Neuronal stem cell (in vitro differentiated cells): ENCODE measurements at regions not wholly inside any gene's neighbourhood (a gene's known extent, or its start where the extent isn't known, plus 50 kb on each side); places are given as distances from the start of the nearest gene placed in this dataset.

Experiments
- DNase-seq: peaks from one replicate; pipeline ENCODE4 v3.0.0-alpha.2; 2013; ENCODE audit warnings: low spot score
- H2AFZ ChIP-seq: one replicate; pipeline ENCODE4 v1.6.1; 2013; ENCODE audit warnings: mild to moderate bottlenecking, low read length, inconsistent platforms
- H2AK5ac ChIP-seq: 2 replicates; pipeline ENCODE4 v1.6.1; 2013; ENCODE audit warnings: low read depth, mild to moderate bottlenecking, inconsistent platforms, low read length, moderate library complexity, mixed read lengths
- H2BK120ac ChIP-seq: 2 replicates; pipeline ENCODE4 v1.6.1; 2013; ENCODE audit warnings: low read depth, mild to moderate bottlenecking, inconsistent platforms, low read length, moderate library complexity, mixed read lengths
- H2BK12ac ChIP-seq: one replicate; pipeline ENCODE4 v1.6.1; 2013; ENCODE audit warnings: low read length, inconsistent platforms
- H2BK15ac ChIP-seq: 2 replicates; pipeline ENCODE4 v1.6.1; 2013; ENCODE audit warnings: mild to moderate bottlenecking, low read length, inconsistent platforms, mixed read lengths
- H2BK5ac ChIP-seq: one replicate; pipeline ENCODE4 v1.6.1; 2013; ENCODE audit warnings: inconsistent platforms, mild to moderate bottlenecking, low read length, moderate library complexity
- H3K14ac ChIP-seq: one replicate; pipeline ENCODE4 v1.6.1; 2013; ENCODE audit warnings: low read length, inconsistent platforms
- H3K18ac ChIP-seq: 2 replicates; pipeline ENCODE4 v1.6.1; 2013; ENCODE audit warnings: low read length, inconsistent platforms
- H3K23ac ChIP-seq: 2 replicates; pipeline ENCODE4 v1.6.1; 2013; ENCODE audit warnings: low read depth, mild to moderate bottlenecking, mixed read lengths, low read length, inconsistent platforms; ENCODE audit not compliant: poor library complexity
- H3K27ac ChIP-seq: replicated peaks from 3 replicates; pipeline ENCODE4 v1.5.1; 2013; ENCODE audit warnings: low read length, inconsistent platforms
- H3K27me3 ChIP-seq, 3 experiments: 2 replicates each; pipeline ENCODE4 v1.6.1; 2013; ENCODE audit warnings: low read length in 3 of 3, mild to moderate bottlenecking in 2 of 3, inconsistent platforms in 1 of 3, low read depth in 1 of 3, mixed read lengths in 1 of 3, moderate library complexity in 1 of 3; ENCODE audit not compliant: control insufficient read depth in 3 of 3, insufficient read depth in 3 of 3
- H3K36me3 ChIP-seq, 2 donors: replicated peaks in 1 of 2; 2 replicates each; pipeline ENCODE4 v1.6.1; 2013; ENCODE audit warnings: low read length in 2 of 2; ENCODE audit not compliant: control insufficient read depth in 2 of 2, insufficient read depth in 2 of 2
- H3K4ac ChIP-seq: 2 replicates; pipeline ENCODE4 v1.6.1; 2013; ENCODE audit warnings: inconsistent platforms, mild to moderate bottlenecking, low read length, moderate library complexity
- H3K4me1 ChIP-seq, 2 donors: 1 replicate in 1 of 2; 2 replicates in 1 of 2; pipeline ENCODE4 v1.6.1; 2013; ENCODE audit warnings: low read length in 2 of 2, low read depth in 1 of 2; ENCODE audit not compliant: control insufficient read depth in 2 of 2, insufficient read depth in 1 of 2
- H3K4me2 ChIP-seq: one replicate; pipeline ENCODE4 v1.6.1; 2013; ENCODE audit warnings: mild to moderate bottlenecking, low read length, inconsistent platforms; ENCODE audit not compliant: insufficient read depth, poor library complexity, severe bottlenecking
- H3K4me3 ChIP-seq, 2 donors: 2 replicates each; pipeline ENCODE4 v1.5.1; 2013; ENCODE audit warnings: low read length in 2 of 2, mild to moderate bottlenecking in 2 of 2, inconsistent platforms in 1 of 2, moderate library complexity in 1 of 2
- H3K79me1 ChIP-seq: one replicate; pipeline ENCODE4 v1.6.1; 2013; ENCODE audit warnings: low read depth, mild to moderate bottlenecking, inconsistent platforms, low read length, moderate library complexity
- H3K9ac ChIP-seq: one replicate; pipeline ENCODE4 v1.6.1; 2013; ENCODE audit warnings: mild to moderate bottlenecking, low read depth, low read length, inconsistent platforms; ENCODE audit not compliant: poor library complexity
- H3K9me3 ChIP-seq, 2 donors: replicated peaks in 1 of 2; 2 replicates each; pipeline versions ENCODE3 to v1.6.1; 2013; ENCODE audit warnings: low read length in 2 of 2, mild to moderate bottlenecking in 2 of 2, inconsistent platforms in 1 of 2, low read depth in 1 of 2, mixed read lengths in 1 of 2, moderate library complexity in 1 of 2; ENCODE audit not compliant: control insufficient read depth in 2 of 2, insufficient read depth in 1 of 2
- H4K8ac ChIP-seq: one replicate; pipeline ENCODE4 v1.6.1; 2013; ENCODE audit warnings: low read depth, mild to moderate bottlenecking, inconsistent platforms, low read length, moderate library complexity
- H4K91ac ChIP-seq: one replicate; pipeline ENCODE4 v1.6.1; 2013; ENCODE audit warnings: low read length, low read depth, mild to moderate bottlenecking, inconsistent platforms; ENCODE audit not compliant: poor library complexity
- WGBS, 2 donors: extraction: QIAGEN DNeasy Blood & Tissue Kit; methylation state at CpG; one replicate each; pipeline ENCODE4 v1.1.7; 2013; ENCODE audit warnings: missing lambda C conversion rate in 2 of 2, mixed read lengths in 1 of 2; ENCODE audit not compliant: insufficient read length in 2 of 2, insufficient replicate concordance in 1 of 2; ENCODE audit errors: extremely low coverage in 2 of 2; 5-methylcytosine and 5-hydroxymethylcytosine counted together

- Histone ChIP-seq H3K36me3 (no peaks in the 10 kb centered on the region), H3K27me3 (no peaks in the 10 kb centered on the region)
These were observed 458.6 kb upstream of the CDH2 start for GRCh38 chr18:28635530-28635929.

DNA sequence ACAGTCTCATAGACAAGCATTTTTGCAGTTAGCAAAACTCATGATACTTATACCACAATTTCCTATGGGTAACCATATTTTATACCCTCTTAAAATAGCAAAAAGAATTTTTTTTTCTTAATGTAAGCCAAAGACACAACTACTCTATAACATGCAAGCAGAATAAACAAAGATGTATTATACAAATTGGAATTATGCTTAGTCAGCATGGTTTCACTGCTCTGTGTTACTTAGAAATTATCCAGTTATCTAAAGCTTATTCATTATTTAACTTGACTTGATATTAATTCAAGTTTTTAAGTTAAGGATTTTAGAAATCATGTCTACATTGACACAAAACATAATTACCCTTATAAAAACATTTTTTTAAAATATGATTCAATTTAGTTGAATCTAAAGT lies 449.8 kb upstream of the CDH2 start:
- no peak overlapping the region for H4K8ac ChIP-seq
- no peaks in the 10 kb centered on the region for H3K79me1 ChIP-seq
- H3K27me3 ChIP-seq = no peaks in the 10 kb centered on the region
- H3K4me2 ChIP-seq = no peak overlapping the region
- no peak overlapping the region for H2BK15ac ChIP-seq
- H3K9me3 ChIP-seq = no peaks in the 10 kb centered on the region
- H3K9ac ChIP-seq = no peak overlapping the region
- no peak overlapping the region for H3K27ac ChIP-seq
- H3K36me3 ChIP-seq = no peaks in the 10 kb centered on the region
- H3K4me3 ChIP-seq = no peak overlapping the region
- H3K23ac ChIP-seq = no peak overlapping the region
- no peak overlapping the region for H4K91ac ChIP-seq
- H2BK120ac ChIP-seq = no peak overlapping the region
- no peak overlapping the region for H2BK5ac ChIP-seq
- H2AK5ac ChIP-seq = no peak overlapping the region
- DNase-seq = no peak
- no peak overlapping the region for H3K14ac ChIP-seq
- no peak overlapping the region for H3K18ac ChIP-seq
- H2AFZ ChIP-seq = no peak overlapping the region
- no peaks in the 10 kb centered on the region for H3K4me1 ChIP-seq
- H2BK12ac ChIP-seq = no peak overlapping the region
- H3K4ac ChIP-seq = no peak overlapping the region

More at GRCh38 chr18:28635530-28635929, 458.6 kb upstream of the CDH2 start:
- Histone ChIP-seq H3K9ac (no peak overlapping the region), H3K4me3 (no peak overlapping the region), H3K79me1 (no peaks in the 10 kb centered on the region), H3K4me2 (no peak overlapping the region), H2BK120ac (no peak overlapping the region), H4K8ac (no peak overlapping the region), H3K9me3 (no peaks in the 10 kb centered on the region), H3K4me1 (peaks cover 0 to 2% of the 10 kb centered on the region in 2 donors), H2BK5ac (no peak overlapping the region), H2BK12ac (no peak overlapping the region), H4K91ac (no peak overlapping the region), H2AK5ac (no peak overlapping the region), H2AFZ (peak overlapping the region; percentile 53), H3K18ac (no peak overlapping the region), H3K23ac (no peak overlapping the region), H2BK15ac (no peak overlapping the region), H3K27ac (no peak overlapping the region), H3K14ac (no peak overlapping the region), H3K4ac (no peak overlapping the region)
- no peak for DNase-seq

DNA sequence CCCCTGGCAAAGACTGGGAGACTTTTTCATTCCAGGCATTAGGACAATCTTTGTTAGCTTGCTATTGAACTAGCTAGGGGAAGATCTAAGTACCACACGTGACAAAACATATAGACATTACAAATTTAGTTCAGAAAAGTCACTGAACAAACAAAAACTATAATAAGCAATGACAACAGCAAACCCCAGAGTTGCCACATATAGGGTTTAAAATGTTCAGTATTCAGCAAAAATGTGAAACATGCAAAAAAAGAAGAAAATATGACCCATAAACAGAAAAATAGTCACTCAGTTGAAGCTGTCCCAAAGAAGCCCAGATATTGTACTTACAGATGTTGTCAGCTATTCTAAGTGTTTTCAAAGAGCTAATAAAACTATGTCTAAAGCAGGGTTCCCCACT lies 431.1 kb upstream of the CDH2 start:
- no peak overlapping the region for H2BK12ac ChIP-seq
- H3K36me3 ChIP-seq = no peaks in the 10 kb centered on the region
- no peaks in the 10 kb centered on the region for H3K79me1 ChIP-seq
- H3K9me3 ChIP-seq = no peaks in the 10 kb centered on the region
- no peak overlapping the region for H3K4ac ChIP-seq
- H3K18ac ChIP-seq = no peak overlapping the region
- no peaks in the 10 kb centered on the region for H3K27me3 ChIP-seq
- H3K4me2 ChIP-seq = no peak overlapping the region
- H4K91ac ChIP-seq = no peak overlapping the region
- H2BK5ac ChIP-seq = no peak overlapping the region
- H2AFZ ChIP-seq = no peak overlapping the region
- H4K8ac ChIP-seq = no peak overlapping the region
- no peaks in the 10 kb centered on the region for H3K4me1 ChIP-seq
- no peak overlapping the region for H3K4me3 ChIP-seq
- H2AK5ac ChIP-seq = no peak overlapping the region
- no peak overlapping the region for H3K23ac ChIP-seq
- no peak overlapping the region for H3K27ac ChIP-seq
- WGBS, 2 donors = no CpG with 5 or more reads among the region's 1 CpG
- H2BK120ac ChIP-seq = no peak overlapping the region
- no peak overlapping the region for H3K9ac ChIP-seq
- H2BK15ac ChIP-seq = no peak overlapping the region
- no peak overlapping the region for H3K14ac ChIP-seq
- DNase-seq = no peak

DNA sequence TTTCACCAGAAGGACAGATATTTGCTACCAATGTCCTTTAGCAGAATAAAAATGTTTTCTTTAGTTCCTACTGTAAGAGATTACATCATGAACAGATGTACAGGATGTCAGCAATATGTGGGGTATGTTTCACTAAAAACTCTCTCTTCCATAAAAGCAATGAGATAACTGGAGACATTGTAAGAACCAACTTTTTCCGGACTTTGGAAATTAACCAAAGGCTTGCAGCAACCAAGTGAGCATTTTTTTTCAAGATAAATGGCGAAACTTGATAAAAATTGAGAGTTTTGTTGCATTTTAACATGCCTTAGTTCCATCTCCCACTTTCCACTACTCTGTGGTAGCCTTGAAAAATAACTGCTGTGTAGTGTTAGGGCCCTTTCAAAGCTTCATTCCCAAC lies 429.8 kb upstream of the CDH2 start:
- WGBS, 2 donors = no CpG with 5 or more reads among the region's 2 CpGs
- Histone ChIP-seq H3K27me3 (no peaks in the 10 kb centered on the region), H3K4me1 (no peaks in the 10 kb centered on the region), H3K79me1 (no peaks in the 10 kb centered on the region), H4K8ac (no peak overlapping the region), H3K4me3 (no peak overlapping the region), H3K14ac (no peak overlapping the region), H2AFZ (no peak overlapping the region), H3K36me3 (no peaks in the 10 kb centered on the region), H3K4ac (no peak overlapping the region), H3K27ac (no peak overlapping the region), H3K4me2 (no peak overlapping the region), H2BK12ac (no peak overlapping the region), H2BK5ac (no peak overlapping the region), H4K91ac (no peak overlapping the region), H2BK120ac (no peak overlapping the region), H2BK15ac (no peak overlapping the region), H3K9ac (no peak overlapping the region), H3K23ac (no peak overlapping the region), H3K9me3 (no peaks in the 10 kb centered on the region), H3K18ac (no peak overlapping the region), H2AK5ac (no peak overlapping the region)
- DNase-seq = no peak
